CD14-positive monocyte (primary cell): ENCODE measurements at regions not wholly inside any gene's neighbourhood (a gene's known extent, or its start where the extent isn't known, plus 50 kb on each side); places are given as distances from the start of the nearest gene placed in this dataset.

Source experiments
- DNase-seq, 3 donors: peaks; one replicate each; pipeline ENCODE4 v3.0.0-alpha.2; 2011 to 2022
- H2AFZ ChIP-seq: 2 replicates; pipeline ENCODE4 v1.6.0; 2012; ENCODE audit warnings: mild to moderate bottlenecking, low read depth, low read length, inconsistent platforms; ENCODE audit not compliant: insufficient read depth, poor library complexity, severe bottlenecking
- H3K27ac ChIP-seq, 2 donors: 1 replicate in 1 of 2; 2 replicates in 1 of 2; pipeline ENCODE4 v1.5.1; 2012 to 2013; ENCODE audit warnings: low read length in 2 of 2, control low read depth in 1 of 2, inconsistent platforms in 1 of 2, low read depth in 1 of 2, mild to moderate bottlenecking in 1 of 2
- H3K27me3 ChIP-seq, 2 donors: one replicate each; pipeline versions ENCODE4 v1.6.0 to v1.6.1; 2011 to 2013; ENCODE audit warnings: low read length in 2 of 2; ENCODE audit not compliant: control insufficient read depth in 2 of 2, insufficient read depth in 2 of 2
- H3K36me3 ChIP-seq, 2 donors: replicated peaks in 1 of 2; 1 replicate in 1 of 2; 2 replicates in 1 of 2; pipeline versions ENCODE4 v1.5.1 to v1.6.1; 2012 to 2013; ENCODE audit warnings: low read length in 2 of 2, control low read depth in 1 of 2, inconsistent platforms in 1 of 2, mild to moderate bottlenecking in 1 of 2; ENCODE audit not compliant: insufficient read depth in 2 of 2, control insufficient read depth in 1 of 2
- H3K4me1 ChIP-seq, 2 donors: 1 replicate in 1 of 2; 2 replicates in 1 of 2; pipeline versions ENCODE4 v1.5.1 to v1.6.1; 2012 to 2013; ENCODE audit warnings: low read length in 2 of 2, control low read depth in 1 of 2, inconsistent platforms in 1 of 2, mild to moderate bottlenecking in 1 of 2, moderate library complexity in 1 of 2; ENCODE audit not compliant: insufficient read depth in 2 of 2, control insufficient read depth in 1 of 2
- H3K4me2 ChIP-seq: replicated peaks from 2 replicates; pipeline ENCODE3; 2012; ENCODE audit warnings: low read length, moderate library complexity, mild to moderate bottlenecking; ENCODE audit not compliant: poor library complexity, severe bottlenecking; ENCODE audit errors: extremely low read depth
- H3K4me3 ChIP-seq, 3 experiments: fragments of 200-600 bp in 1 of 3; sonication (generic) in 1 of 3; replicated peaks in 1 of 3; 1 replicate in 2 of 3; 2 replicates in 1 of 3; pipeline ENCODE4 v1.5.1; 2011 to 2013; ENCODE audit warnings: low read length in 3 of 3, mild to moderate bottlenecking in 3 of 3, control low read depth in 2 of 3, low read depth in 2 of 3, inconsistent platforms in 1 of 3, moderate library complexity in 1 of 3
- H3K79me2 ChIP-seq: 2 replicates; pipeline ENCODE4 v1.6.0; 2012; ENCODE audit warnings: mild to moderate bottlenecking, control low read depth, inconsistent platforms, low read length, moderate library complexity; ENCODE audit not compliant: insufficient read depth
- H3K9ac ChIP-seq: 2 replicates; pipeline ENCODE4 v1.6.0; 2017; ENCODE audit warnings: low read length, mild to moderate bottlenecking; ENCODE audit not compliant: insufficient read depth, poor library complexity, severe bottlenecking
- H3K9me3 ChIP-seq, 2 donors: replicated peaks in 1 of 2; 1 replicate in 1 of 2; 2 replicates in 1 of 2; pipeline versions ENCODE4 v1.5.1 to v1.6.1; 2012 to 2013; ENCODE audit warnings: low read length in 2 of 2, control low read depth in 1 of 2; ENCODE audit not compliant: control insufficient read depth in 1 of 2, insufficient read depth in 1 of 2
- H4K20me1 ChIP-seq: 2 replicates; pipeline ENCODE4 v1.6.0; 2012; ENCODE audit warnings: mild to moderate bottlenecking, low read length, control low read depth, moderate library complexity; ENCODE audit not compliant: insufficient read depth
- H3K27ac Mint-ChIP-seq, 7 donors: one replicate each; pipeline ENCODE4 v1.8.0; 2020; ENCODE audit warnings: mild to moderate bottlenecking in 7 of 7, mixed read lengths in 7 of 7, moderate library complexity in 6 of 7, inconsistent platforms in 2 of 7
- H3K27me3 Mint-ChIP-seq, 3 donors: one replicate each; pipeline ENCODE4 v1.8.0; 2021 to 2022; ENCODE audit warnings: low read depth in 3 of 3, mild to moderate bottlenecking in 3 of 3, mixed read lengths in 3 of 3, moderate library complexity in 3 of 3, inconsistent platforms in 1 of 3
- H3K36me3 Mint-ChIP-seq, 2 donors: one replicate each; pipeline ENCODE4 v1.8.0; 2020; ENCODE audit warnings: mixed read lengths in 2 of 2, inconsistent platforms in 1 of 2, mild to moderate bottlenecking in 1 of 2
- H3K4me1 Mint-ChIP-seq: one replicate; pipeline ENCODE4 v1.8.0; 2020; ENCODE audit warnings: mild to moderate bottlenecking, mixed read lengths
- H3K4me3 Mint-ChIP-seq, 2 donors: one replicate each; pipeline ENCODE4 v1.8.0; 2020; ENCODE audit warnings: mild to moderate bottlenecking in 2 of 2, mixed read lengths in 2 of 2, moderate library complexity in 1 of 2
- H3K9me3 Mint-ChIP-seq, 7 donors: one replicate each; pipeline ENCODE4 v1.8.0; 2020 to 2022; ENCODE audit warnings: mixed read lengths in 7 of 7, mild to moderate bottlenecking in 6 of 7, moderate library complexity in 6 of 7, inconsistent platforms in 2 of 7
- WGBS: methylation state at CpG from one replicate; pipeline ENCODE4 v1.1.5; 2013; ENCODE audit warnings: missing lambda C conversion rate; ENCODE audit not compliant: insufficient coverage; 5-methylcytosine and 5-hydroxymethylcytosine counted together
- intact Hi-C, 2 donors: fragments of 100-400 bp; cut with micrococcal nuclease; formaldehyde crosslinking; loops; one replicate each; pipeline versions ENCODE4 v1.15.0 to v1.15.1; 2023
- TF ChIP-seq, protein P1 (sequence below): fragments of 200-600 bp; IDR thresholded peaks from one replicate; pipeline ENCODE4 v1.8.0; 2022; ENCODE audit warnings: antibody characterized with exemption, mild to moderate bottlenecking

- no peaks in the 10 kb centered on the region for H3K36me3 Mint-ChIP-seq
- no peaks in the 10 kb centered on the region for H3K9me3 ChIP-seq
- no peak overlapping the region for H3K9ac ChIP-seq
- peaks cover 8% of the 10 kb centered on the region for H3K4me1 Mint-ChIP-seq
- H3K79me2 ChIP-seq = no peaks in the 10 kb centered on the region
- H3K4me3 ChIP-seq = no peak overlapping the region
- peaks cover 0 to 4% (median 0%) of the 10 kb centered on the region in 7 donors for H3K9me3 Mint-ChIP-seq
- peaks cover 10 to 22% (median 12%) of the 10 kb centered on the region in 3 donors for H3K27me3 Mint-ChIP-seq
- no peaks in the 10 kb centered on the region for H3K36me3 ChIP-seq
- TF ChIP-seq, protein P1, sequence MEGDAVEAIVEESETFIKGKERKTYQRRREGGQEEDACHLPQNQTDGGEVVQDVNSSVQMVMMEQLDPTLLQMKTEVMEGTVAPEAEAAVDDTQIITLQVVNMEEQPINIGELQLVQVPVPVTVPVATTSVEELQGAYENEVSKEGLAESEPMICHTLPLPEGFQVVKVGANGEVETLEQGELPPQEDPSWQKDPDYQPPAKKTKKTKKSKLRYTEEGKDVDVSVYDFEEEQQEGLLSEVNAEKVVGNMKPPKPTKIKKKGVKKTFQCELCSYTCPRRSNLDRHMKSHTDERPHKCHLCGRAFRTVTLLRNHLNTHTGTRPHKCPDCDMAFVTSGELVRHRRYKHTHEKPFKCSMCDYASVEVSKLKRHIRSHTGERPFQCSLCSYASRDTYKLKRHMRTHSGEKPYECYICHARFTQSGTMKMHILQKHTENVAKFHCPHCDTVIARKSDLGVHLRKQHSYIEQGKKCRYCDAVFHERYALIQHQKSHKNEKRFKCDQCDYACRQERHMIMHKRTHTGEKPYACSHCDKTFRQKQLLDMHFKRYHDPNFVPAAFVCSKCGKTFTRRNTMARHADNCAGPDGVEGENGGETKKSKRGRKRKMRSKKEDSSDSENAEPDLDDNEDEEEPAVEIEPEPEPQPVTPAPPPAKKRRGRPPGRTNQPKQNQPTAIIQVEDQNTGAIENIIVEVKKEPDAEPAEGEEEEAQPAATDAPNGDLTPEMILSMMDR = no peak
- no peak overlapping the region for H3K4me2 ChIP-seq
- no peak for DNase-seq
- H2AFZ ChIP-seq = no peak overlapping the region
- H3K4me3 Mint-ChIP-seq = no peak overlapping the region
- H3K27ac ChIP-seq = no peak overlapping the region
- no peaks in the 10 kb centered on the region for H3K4me1 ChIP-seq
- H3K27me3 ChIP-seq = peaks cover 0 to 2% of the 10 kb centered on the region in 2 donors
- H4K20me1 ChIP-seq = no peaks in the 10 kb centered on the region
- H3K27ac Mint-ChIP-seq = no peak overlapping the region
- intact Hi-C loops = no loop called here
Observed at GRCh38 chr5:133870661-133871060, 97.8 kb downstream of the C5orf15 start.

- Histone ChIP-seq H3K4me3 (no peak overlapping the region), H3K4me1 (no peaks in the 10 kb centered on the region), H3K36me3 (no peaks in the 10 kb centered on the region), H3K9ac (no peak overlapping the region), H3K9me3 (no peaks in the 10 kb centered on the region), H4K20me1 (no peaks in the 10 kb centered on the region), H3K27ac (no peak overlapping the region), H3K4me2 (no peak overlapping the region), H3K27me3 (peaks cover 0 to 2% of the 10 kb centered on the region in 2 donors), H2AFZ (no peak overlapping the region), H3K79me2 (no peaks in the 10 kb centered on the region)
- TF ChIP-seq, protein P1 = peak; percentile 61
- peaks cover 8 to 20% (median 11%) of the 10 kb centered on the region in 3 donors for H3K27me3 Mint-ChIP-seq
- 87% methylated on average over 7 of the region's 13 CpGs for WGBS
- H3K27ac Mint-ChIP-seq = no peak overlapping the region
- H3K36me3 Mint-ChIP-seq = no peaks in the 10 kb centered on the region
- no peak overlapping the region for H3K4me3 Mint-ChIP-seq
- no peak for DNase-seq
- intact Hi-C loops = loop anchor here (5.0 to 10.0 kb wide), 3 partner anchors 445 to 755 kb away; no protein-coding TSS in a partner anchor
- peaks cover 0 to 1% (median 0%) of the 10 kb centered on the region in 7 donors for H3K9me3 Mint-ChIP-seq
- H3K4me1 Mint-ChIP-seq = peaks cover 8% of the 10 kb centered on the region
Observed at GRCh38 chr5:133869519-133870335, 98.7 kb downstream of the C5orf15 start.
